Loucy (cell line): ENCODE measurements at regions not wholly inside any gene's neighbourhood (a gene's known extent, or its start where the extent isn't known, plus 50 kb on each side); places are given as distances from the start of the nearest gene placed in this dataset.

ENCODE experiments used
- H2AFZ ChIP-seq: fragments of 200-600 bp; sonication (generic); 2 replicates; pipeline ENCODE4 v1.6.0; 2016; ENCODE audit warnings: antibody characterized with exemption, mild to moderate bottlenecking, low read length, moderate library complexity
- H3F3A ChIP-seq: fragments of 200-600 bp; 2 replicates; pipeline ENCODE4 v1.6.0; 2016; ENCODE audit warnings: antibody characterized with exemption, low read depth, mild to moderate bottlenecking
- H3K27me3 ChIP-seq: fragments of 200-600 bp; sonication (generic); 2 replicates; pipeline ENCODE4 v1.6.1; 2014; ENCODE audit warnings: low read length, mild to moderate bottlenecking; ENCODE audit not compliant: insufficient read depth, poor library complexity, severe bottlenecking
- H3K36me3 ChIP-seq: fragments of 200-600 bp; sonication (generic); 2 replicates; pipeline ENCODE4 v1.6.1; 2016; ENCODE audit warnings: low read length; ENCODE audit not compliant: insufficient read depth
- H3K4me1 ChIP-seq: fragments of 200-600 bp; sonication (generic); 2 replicates; pipeline ENCODE4 v1.5.1; 2014; ENCODE audit warnings: low read length, mild to moderate bottlenecking; ENCODE audit not compliant: insufficient read depth, poor library complexity, severe bottlenecking
- H3K4me2 ChIP-seq: fragments of 200-600 bp; sonication (generic); 2 replicates; pipeline ENCODE4 v1.6.0; 2014; ENCODE audit warnings: antibody characterized with exemption, low read length, low read depth, mild to moderate bottlenecking; ENCODE audit not compliant: poor library complexity, severe bottlenecking
- H3K4me3 ChIP-seq: fragments of 200-600 bp; sonication (generic); 2 replicates; pipeline ENCODE4 v1.5.1; 2014; ENCODE audit warnings: low read length, mild to moderate bottlenecking, mixed read lengths; ENCODE audit not compliant: poor library complexity, severe bottlenecking
- H3K79me2 ChIP-seq: fragments of 200-600 bp; sonication (generic); 2 replicates; pipeline ENCODE4 v1.6.1; 2014; ENCODE audit warnings: low read length; ENCODE audit not compliant: insufficient read depth
- H3K9ac ChIP-seq: fragments of 200-600 bp; sonication (generic); 2 replicates; pipeline ENCODE4 v1.6.0; 2014; ENCODE audit warnings: mild to moderate bottlenecking, low read depth, low read length, moderate library complexity; ENCODE audit not compliant: poor library complexity, severe bottlenecking
- H3K9me2 ChIP-seq: fragments of 200-600 bp; sonication (generic); replicated peaks from 2 replicates; pipeline ENCODE4 v1.6.1; 2016; ENCODE audit warnings: low read depth, low read length, mixed read lengths
- H3K9me3 ChIP-seq: fragments of 200-600 bp; sonication (generic); 2 replicates; pipeline ENCODE4 v1.6.1; 2014; ENCODE audit warnings: mild to moderate bottlenecking, antibody characterized with exemption, low read length, low read depth; ENCODE audit not compliant: insufficient read depth
- H4K20me1 ChIP-seq: fragments of 200-600 bp; sonication (generic); 2 replicates; pipeline ENCODE4 v1.6.0; 2014; ENCODE audit warnings: antibody characterized with exemption, low read length, mild to moderate bottlenecking; ENCODE audit not compliant: insufficient read depth, poor library complexity, severe bottlenecking
- CTCF ChIP-seq: fragments of 200-600 bp; sonication (generic); conservative IDR thresholded peaks from 2 replicates; pipeline ENCODE4 v1.5.1; 2014; ENCODE audit warnings: mild to moderate bottlenecking, antibody characterized with exemption, low read length
- EZH2phosphoT487 ChIP-seq: fragments of 200-600 bp; IDR thresholded peaks from 2 replicates; pipeline ENCODE4 v1.6.1; 2018; ENCODE audit warnings: antibody characterized with exemption, mild to moderate bottlenecking, moderate library complexity, borderline replicate concordance

- TF ChIP-seq EZH2phosphoT487 (no peak), CTCF (no peak)
- Histone ChIP-seq H2AFZ (no peak overlapping the region), H3K4me3 (peak overlapping the region; percentile 90), H3K4me1 (peaks cover 49% of the 10 kb centered on the region), H3K9me3 (no peaks in the 10 kb centered on the region), H3F3A (no peaks in the 10 kb centered on the region), H3K9ac (peak overlapping the region; percentile 100), H3K4me2 (peak overlapping the region; percentile 96), H3K79me2 (peaks cover 74% of the 10 kb centered on the region), H3K36me3 (no peaks in the 10 kb centered on the region), H3K27me3 (no peaks in the 10 kb centered on the region), H4K20me1 (no peaks in the 10 kb centered on the region), H3K9me2 (no peaks in the 10 kb centered on the region)
Observed at GRCh38 chrX:40168480-40169011, 70.8 kb upstream of the BCOR start.

GRCh38 chrX:40167850-40168479, 70.2 kb upstream of the BCOR start:
- peak overlapping the region; percentile 96 for H3K4me2 ChIP-seq
- H3F3A ChIP-seq = no peaks in the 10 kb centered on the region
- H4K20me1 ChIP-seq = no peaks in the 10 kb centered on the region
- H3K36me3 ChIP-seq = no peaks in the 10 kb centered on the region
- no peaks in the 10 kb centered on the region for H3K27me3 ChIP-seq
- H3K4me3 ChIP-seq = peak overlapping the region; percentile 74
- H3K9me3 ChIP-seq = no peaks in the 10 kb centered on the region
- peak overlapping the region; percentile 100 for H3K9ac ChIP-seq
- peaks cover 43% of the 10 kb centered on the region for H3K4me1 ChIP-seq
- no peak for TF ChIP-seq CTCF
- no peak for TF ChIP-seq EZH2phosphoT487
- no peak overlapping the region for H2AFZ ChIP-seq
- peaks cover 69% of the 10 kb centered on the region for H3K79me2 ChIP-seq
- H3K9me2 ChIP-seq = no peaks in the 10 kb centered on the region

GRCh38 chrX:40167233-40167849, 69.6 kb upstream of the BCOR start:
- Histone ChIP-seq H3K79me2 (peaks cover 62% of the 10 kb centered on the region), H3K9me2 (no peaks in the 10 kb centered on the region), H3K9me3 (no peaks in the 10 kb centered on the region), H3K36me3 (no peaks in the 10 kb centered on the region), H3F3A (no peaks in the 10 kb centered on the region), H4K20me1 (no peaks in the 10 kb centered on the region), H2AFZ (no peak overlapping the region), H3K4me1 (peaks cover 41% of the 10 kb centered on the region), H3K27me3 (no peaks in the 10 kb centered on the region), H3K4me3 (peak overlapping the region; percentile 74), H3K4me2 (peak overlapping the region; percentile 96), H3K9ac (peak overlapping the region; percentile 100)
- TF ChIP-seq CTCF (no peak), EZH2phosphoT487 (no peak)
